ENCODE measurements at regions not wholly inside any gene's neighbourhood (a gene's known extent, or its start where the extent isn't known, plus 50 kb on each side); places are given as distances from the start of the nearest gene placed in this dataset.

- Histone ChIP-seq H3K27ac (ENCODE audit: low read depth in 2 of 2, low read length in 1 of 2) (no peak overlapping the region), H3K4me1 (ENCODE audit: control insufficient read depth in 2 of 2, insufficient read depth in 2 of 2, low read length in 1 of 2) (no peaks in the 10 kb centered on the region), H3K4me3 (ENCODE audit: low read depth in 1 of 2, low read length in 2 of 2) (no peak overlapping the region), H3K9me3 (ENCODE audit: control insufficient read depth in 2 of 2, insufficient read depth in 1 of 2, low read depth in 1 of 2, low read length in 1 of 2) (no peaks in the 10 kb centered on the region), H3K36me3 (ENCODE audit: control insufficient read depth in 2 of 2, insufficient read depth in 2 of 2, low read length in 1 of 2) (no peaks in the 10 kb centered on the region), H3K27me3 (ENCODE audit: control insufficient read depth in 1 of 2, insufficient read depth in 2 of 2, low read length in 2 of 2) (no peaks in the 10 kb centered on the region)
- WGBS, 2 donors: 50 to 61% methylated on average over 2 of the region's 2 CpGs
Observed at GRCh38 chr13:61128850-61129645, 286.6 kb downstream of the PCDH20 start.

- no peaks in the 10 kb centered on the region for H3K36me3 ChIP-seq (ENCODE audit: control insufficient read depth in 2 of 2, insufficient read depth in 2 of 2, low read length in 1 of 2)
- WGBS, 2 donors: 71 to 74% methylated on average over 5 of the region's 5 CpGs
Observed at GRCh38 chr13:61123538-61124289, 291.9 kb downstream of the PCDH20 start.

GRCh38 chr13:61113140-61113658, 302.4 kb downstream of the PCDH20 start:
- Histone ChIP-seq H3K4me1 (ENCODE audit: control insufficient read depth in 2 of 2, insufficient read depth in 2 of 2, low read length in 1 of 2) (no peaks in the 10 kb centered on the region), H3K4me3 (ENCODE audit: low read depth in 1 of 2, low read length in 2 of 2) (no peak overlapping the region), H3K27ac (ENCODE audit: low read depth in 2 of 2, low read length in 1 of 2) (no peak overlapping the region), H3K9me3 (ENCODE audit: control insufficient read depth in 2 of 2, insufficient read depth in 1 of 2, low read depth in 1 of 2, low read length in 1 of 2) (peaks cover 0 to 7% of the 10 kb centered on the region in 2 donors), H3K27me3 (ENCODE audit: control insufficient read depth in 1 of 2, insufficient read depth in 2 of 2, low read length in 2 of 2) (no peaks in the 10 kb centered on the region), H3K36me3 (ENCODE audit: control insufficient read depth in 2 of 2, insufficient read depth in 2 of 2, low read length in 1 of 2) (no peaks in the 10 kb centered on the region)
- WGBS, 2 donors: 91 to 93% methylated on average over 3 of the region's 3 CpGs

More at GRCh38 chr13:61123538-61124289, 291.9 kb downstream of the PCDH20 start:
- Histone ChIP-seq H3K4me1 (ENCODE audit: control insufficient read depth in 2 of 2, insufficient read depth in 2 of 2, low read length in 1 of 2) (no peaks in the 10 kb centered on the region), H3K27ac (ENCODE audit: low read depth in 2 of 2, low read length in 1 of 2) (no peak overlapping the region), H3K4me3 (ENCODE audit: low read depth in 1 of 2, low read length in 2 of 2) (no peak overlapping the region), H3K27me3 (ENCODE audit: control insufficient read depth in 1 of 2, insufficient read depth in 2 of 2, low read length in 2 of 2) (no peaks in the 10 kb centered on the region), H3K9me3 (ENCODE audit: control insufficient read depth in 2 of 2, insufficient read depth in 1 of 2, low read depth in 1 of 2, low read length in 1 of 2) (no peaks in the 10 kb centered on the region)

- H3K9me3 ChIP-seq (ENCODE audit: control insufficient read depth in 2 of 2, insufficient read depth in 1 of 2, low read depth in 1 of 2, low read length in 1 of 2): peaks cover 0 to 7% of the 10 kb centered on the region in 2 donors
- H3K27ac ChIP-seq (ENCODE audit: low read depth in 2 of 2, low read length in 1 of 2): no peak overlapping the region
- H3K36me3 ChIP-seq (ENCODE audit: control insufficient read depth in 2 of 2, insufficient read depth in 2 of 2, low read length in 1 of 2): no peaks in the 10 kb centered on the region
- whole genome bisulfite sequencing, 2 donors: 41 to 58% methylated on average over 1 of the region's 1 CpG
- H3K4me3 ChIP-seq (ENCODE audit: low read depth in 1 of 2, low read length in 2 of 2): no peak overlapping the region
- H3K4me1 ChIP-seq (ENCODE audit: control insufficient read depth in 2 of 2, insufficient read depth in 2 of 2, low read length in 1 of 2): no peaks in the 10 kb centered on the region
- H3K27me3 ChIP-seq (ENCODE audit: control insufficient read depth in 1 of 2, insufficient read depth in 2 of 2, low read length in 2 of 2): no peaks in the 10 kb centered on the region
Observed at GRCh38 chr13:61111529-61111928, 304.1 kb downstream of the PCDH20 start.

- no peaks in the 10 kb centered on the region for H3K4me1 ChIP-seq (ENCODE audit: control insufficient read depth in 2 of 2, insufficient read depth in 2 of 2, low read length in 1 of 2)
- H3K4me3 ChIP-seq (ENCODE audit: low read depth in 1 of 2, low read length in 2 of 2): no peak overlapping the region
- H3K27ac ChIP-seq (ENCODE audit: low read depth in 2 of 2, low read length in 1 of 2): no peak overlapping the region
- no peaks in the 10 kb centered on the region for H3K36me3 ChIP-seq (ENCODE audit: control insufficient read depth in 2 of 2, insufficient read depth in 2 of 2, low read length in 1 of 2)
- H3K9me3 ChIP-seq (ENCODE audit: control insufficient read depth in 2 of 2, insufficient read depth in 1 of 2, low read depth in 1 of 2, low read length in 1 of 2): peaks cover 0 to 7% of the 10 kb centered on the region in 2 donors
- H3K27me3 ChIP-seq (ENCODE audit: control insufficient read depth in 1 of 2, insufficient read depth in 2 of 2, low read length in 2 of 2): no peaks in the 10 kb centered on the region
- WGBS, 2 donors: 31 to 60% methylated on average over 1 of the region's 1 CpG
Observed at GRCh38 chr13:61110732-61111131, 304.9 kb downstream of the PCDH20 start.

GRCh38 chr13:61109741-61110140, 305.9 kb downstream of the PCDH20 start:
- WGBS, 2 donors: 73 to 76% methylated on average over 5 of the region's 5 CpGs
- no peaks in the 10 kb centered on the region for H3K4me1 ChIP-seq (ENCODE audit: control insufficient read depth in 2 of 2, insufficient read depth in 2 of 2, low read length in 1 of 2)
- H3K9me3 ChIP-seq (ENCODE audit: control insufficient read depth in 2 of 2, insufficient read depth in 1 of 2, low read depth in 1 of 2, low read length in 1 of 2): peaks cover 0 to 7% of the 10 kb centered on the region in 2 donors
- no peaks in the 10 kb centered on the region for H3K36me3 ChIP-seq (ENCODE audit: control insufficient read depth in 2 of 2, insufficient read depth in 2 of 2, low read length in 1 of 2)
- no peak overlapping the region for H3K4me3 ChIP-seq (ENCODE audit: low read depth in 1 of 2, low read length in 2 of 2)
- no peak overlapping the region for H3K27ac ChIP-seq (ENCODE audit: low read depth in 2 of 2, low read length in 1 of 2)
- no peaks in the 10 kb centered on the region for H3K27me3 ChIP-seq (ENCODE audit: control insufficient read depth in 1 of 2, insufficient read depth in 2 of 2, low read length in 2 of 2)

GRCh38 chr13:61107989-61108388, 307.7 kb downstream of the PCDH20 start:
- Histone ChIP-seq H3K9me3 (ENCODE audit: control insufficient read depth in 2 of 2, insufficient read depth in 1 of 2, low read depth in 1 of 2, low read length in 1 of 2) (no peaks in the 10 kb centered on the region), H3K36me3 (ENCODE audit: control insufficient read depth in 2 of 2, insufficient read depth in 2 of 2, low read length in 1 of 2) (no peaks in the 10 kb centered on the region), H3K4me3 (ENCODE audit: low read depth in 1 of 2, low read length in 2 of 2) (no peak overlapping the region), H3K4me1 (ENCODE audit: control insufficient read depth in 2 of 2, insufficient read depth in 2 of 2, low read length in 1 of 2) (no peaks in the 10 kb centered on the region), H3K27me3 (ENCODE audit: control insufficient read depth in 1 of 2, insufficient read depth in 2 of 2, low read length in 2 of 2) (no peaks in the 10 kb centered on the region), H3K27ac (ENCODE audit: low read depth in 2 of 2, low read length in 1 of 2) (no peak overlapping the region)
- 90 to 91% methylated on average over 2 of the region's 2 CpGs for WGBS, 2 donors

- Histone ChIP-seq H3K27me3 (ENCODE audit: control insufficient read depth in 1 of 2, insufficient read depth in 2 of 2, low read length in 2 of 2) (no peaks in the 10 kb centered on the region), H3K4me1 (ENCODE audit: control insufficient read depth in 2 of 2, insufficient read depth in 2 of 2, low read length in 1 of 2) (no peaks in the 10 kb centered on the region)
Observed at GRCh38 chr13:61095885-61096284, 319.8 kb downstream of the PCDH20 start.

GRCh38 chr13:61094865-61095264, 320.8 kb downstream of the PCDH20 start:
- H3K9me3 ChIP-seq (ENCODE audit: control insufficient read depth in 2 of 2, insufficient read depth in 1 of 2, low read depth in 1 of 2, low read length in 1 of 2): no peaks in the 10 kb centered on the region
- no peak overlapping the region for H3K27ac ChIP-seq (ENCODE audit: low read depth in 2 of 2, low read length in 1 of 2)
- H3K36me3 ChIP-seq (ENCODE audit: control insufficient read depth in 2 of 2, insufficient read depth in 2 of 2, low read length in 1 of 2): no peaks in the 10 kb centered on the region
- no peaks in the 10 kb centered on the region for H3K4me1 ChIP-seq (ENCODE audit: control insufficient read depth in 2 of 2, insufficient read depth in 2 of 2, low read length in 1 of 2)
- H3K4me3 ChIP-seq (ENCODE audit: low read depth in 1 of 2, low read length in 2 of 2): no peak overlapping the region
- no peaks in the 10 kb centered on the region for H3K27me3 ChIP-seq (ENCODE audit: control insufficient read depth in 1 of 2, insufficient read depth in 2 of 2, low read length in 2 of 2)

More at GRCh38 chr13:61095885-61096284, 319.8 kb downstream of the PCDH20 start:
- H3K27ac ChIP-seq (ENCODE audit: low read depth in 2 of 2, low read length in 1 of 2): no peak overlapping the region
- no peaks in the 10 kb centered on the region for H3K9me3 ChIP-seq (ENCODE audit: control insufficient read depth in 2 of 2, insufficient read depth in 1 of 2, low read depth in 1 of 2, low read length in 1 of 2)
- no peaks in the 10 kb centered on the region for H3K36me3 ChIP-seq (ENCODE audit: control insufficient read depth in 2 of 2, insufficient read depth in 2 of 2, low read length in 1 of 2)
- H3K4me3 ChIP-seq (ENCODE audit: low read depth in 1 of 2, low read length in 2 of 2): no peak overlapping the region
